ENCODE measurements at regions not wholly inside any gene's neighbourhood (a gene's known extent, or its start where the extent isn't known, plus 50 kb on each side); places are given as distances from the start of the nearest gene placed in this dataset.

- POLR2A ChIA-PET, result no interaction called here
Observed at GRCh38 chr5:18496041-18496440, 861.8 kb downstream of the TAF11L14 start.

GRCh38 chr5:18497089-18497488 is 862.8 kb downstream of the TAF11L14 start:
- no peaks in the 10 kb centered on the region for H3K27me3 Mint-ChIP-seq
- H3K9me3 Mint-ChIP-seq, result peaks cover 6 to 25% (median 14%) of the 10 kb centered on the region in 3 donors
- H3K36me3 Mint-ChIP-seq, result no peaks in the 10 kb centered on the region
- H3K4me3 Mint-ChIP-seq, result no peak overlapping the region
- no peak for ATAC-seq (replicated peaks in 1 of 4)
- no peaks in the 10 kb centered on the region for H3K4me1 ChIP-seq (ENCODE audit: control insufficient read depth in 1 of 2, extremely low read depth in 1 of 2, insufficient read depth in 2 of 2, low read length in 2 of 2)
- no peak overlapping the region for H3K27ac ChIP-seq (ENCODE audit: low read length)
- no peaks in the 10 kb centered on the region for H3K4me1 Mint-ChIP-seq
- DNase-seq, result no peak
- H3K27me3 ChIP-seq (replicated peaks in 1 of 2; ENCODE audit: control insufficient read depth in 2 of 2, extremely low read depth in 1 of 2, insufficient read depth in 2 of 2, low read length in 1 of 2), result no peaks in the 10 kb centered on the region
- no peak overlapping the region for H3K4me3 ChIP-seq (ENCODE audit: control insufficient read depth in 1 of 2, extremely low read depth in 1 of 2, low read length in 1 of 2)
- ChIA-PET POLR2A (no interaction called here), CTCF (no interaction called here)
- no peak overlapping the region for H3K27ac Mint-ChIP-seq
- peaks cover 2% of the 10 kb centered on the region for H3K9me3 ChIP-seq
- no peaks in the 10 kb centered on the region for H3K36me3 ChIP-seq (ENCODE audit: control insufficient read depth in 2 of 2, extremely low read depth in 1 of 2, insufficient read depth in 1 of 2, low read length in 1 of 2)
- WGBS (ENCODE audit: insufficient coverage), result no CpG with 5 or more reads among the region's 2 CpGs

More at GRCh38 chr5:18496041-18496440, 861.8 kb downstream of the TAF11L14 start:
- Mint-ChIP-seq H3K36me3 (no peaks in the 10 kb centered on the region), H3K27ac (no peak overlapping the region), H3K4me1 (no peaks in the 10 kb centered on the region), H3K4me3 (no peak overlapping the region), H3K9me3 (peaks cover 12 to 25% (median 14%) of the 10 kb centered on the region in 3 donors), H3K27me3 (no peaks in the 10 kb centered on the region)
- ATAC-seq (replicated peaks in 1 of 4) (no peak), DNase-seq (no peak)
- Histone ChIP-seq H3K4me3 (ENCODE audit: control insufficient read depth in 1 of 2, extremely low read depth in 1 of 2, low read length in 1 of 2) (no peak overlapping the region), H3K9me3 (peaks cover 2% of the 10 kb centered on the region), H3K4me1 (ENCODE audit: control insufficient read depth in 1 of 2, extremely low read depth in 1 of 2, insufficient read depth in 2 of 2, low read length in 2 of 2) (no peaks in the 10 kb centered on the region), H3K27ac (ENCODE audit: low read length) (no peak overlapping the region), H3K27me3 (replicated peaks in 1 of 2; ENCODE audit: control insufficient read depth in 2 of 2, extremely low read depth in 1 of 2, insufficient read depth in 2 of 2, low read length in 1 of 2) (no peaks in the 10 kb centered on the region), H3K36me3 (ENCODE audit: control insufficient read depth in 2 of 2, extremely low read depth in 1 of 2, insufficient read depth in 1 of 2, low read length in 1 of 2) (no peaks in the 10 kb centered on the region)
- CTCF ChIA-PET, result no interaction called here

GRCh38 chr5:18503797-18504328 is 869.6 kb downstream of the TAF11L14 start:
- Mint-ChIP-seq H3K27ac (no peak overlapping the region), H3K27me3 (no peaks in the 10 kb centered on the region)
- no CpG with 5 or more reads among the region's 4 CpGs for WGBS (ENCODE audit: insufficient coverage)

GRCh38 chr5:18507114-18507513 is 872.9 kb downstream of the TAF11L14 start:
- ATAC-seq (replicated peaks in 1 of 4) (no peak), DNase-seq (no peak)
- no peaks in the 10 kb centered on the region for H3K36me3 ChIP-seq (ENCODE audit: control insufficient read depth in 2 of 2, extremely low read depth in 1 of 2, insufficient read depth in 1 of 2, low read length in 1 of 2)
- POLR2A ChIA-PET, result interaction anchor here in 1 of 2 donors (0.6 kb wide), 1 partner anchor 772 kb away, joined by 3 read pairs; no protein-coding TSS in a partner anchor
- no peaks in the 10 kb centered on the region for H3K4me1 ChIP-seq (ENCODE audit: control insufficient read depth in 1 of 2, extremely low read depth in 1 of 2, insufficient read depth in 2 of 2, low read length in 2 of 2)
- H3K27me3 Mint-ChIP-seq, result no peaks in the 10 kb centered on the region
- no peaks in the 10 kb centered on the region for H3K36me3 Mint-ChIP-seq
- no peak overlapping the region for H3K27ac Mint-ChIP-seq
- no peaks in the 10 kb centered on the region for H3K27me3 ChIP-seq (replicated peaks in 1 of 2; ENCODE audit: control insufficient read depth in 2 of 2, extremely low read depth in 1 of 2, insufficient read depth in 2 of 2, low read length in 1 of 2)
- H3K4me3 Mint-ChIP-seq, result no peak overlapping the region
- CTCF ChIA-PET, result no interaction called here
- H3K4me3 ChIP-seq (ENCODE audit: control insufficient read depth in 1 of 2, extremely low read depth in 1 of 2, low read length in 1 of 2), result no peak overlapping the region
- WGBS (ENCODE audit: insufficient coverage), result no CpG with 5 or more reads among the region's 1 CpG
- no peak overlapping the region for H3K27ac ChIP-seq (ENCODE audit: low read length)
- no peaks in the 10 kb centered on the region for H3K9me3 ChIP-seq
- H3K4me1 Mint-ChIP-seq, result no peaks in the 10 kb centered on the region
- peaks cover 4 to 14% (median 5%) of the 10 kb centered on the region in 3 donors for H3K9me3 Mint-ChIP-seq

More at GRCh38 chr5:18503797-18504328, 869.6 kb downstream of the TAF11L14 start:
- no peaks in the 10 kb centered on the region for H3K4me1 ChIP-seq (ENCODE audit: control insufficient read depth in 1 of 2, extremely low read depth in 1 of 2, insufficient read depth in 2 of 2, low read length in 2 of 2)
- DNase-seq, result no peak
- H3K27me3 ChIP-seq (replicated peaks in 1 of 2; ENCODE audit: control insufficient read depth in 2 of 2, extremely low read depth in 1 of 2, insufficient read depth in 2 of 2, low read length in 1 of 2), result no peaks in the 10 kb centered on the region
- ATAC-seq (replicated peaks in 1 of 4), result no peak
- ChIA-PET CTCF (no interaction called here), POLR2A (no interaction called here)
- no peaks in the 10 kb centered on the region for H3K4me1 Mint-ChIP-seq
- no peak overlapping the region for H3K4me3 Mint-ChIP-seq
- H3K27ac ChIP-seq (ENCODE audit: low read length), result no peak overlapping the region
- no peaks in the 10 kb centered on the region for H3K36me3 Mint-ChIP-seq
- H3K9me3 ChIP-seq, result no peaks in the 10 kb centered on the region
- no peaks in the 10 kb centered on the region for H3K36me3 ChIP-seq (ENCODE audit: control insufficient read depth in 2 of 2, extremely low read depth in 1 of 2, insufficient read depth in 1 of 2, low read length in 1 of 2)
- no peak overlapping the region for H3K4me3 ChIP-seq (ENCODE audit: control insufficient read depth in 1 of 2, extremely low read depth in 1 of 2, low read length in 1 of 2)
- peaks cover 4 to 8% (median 5%) of the 10 kb centered on the region in 3 donors for H3K9me3 Mint-ChIP-seq

GRCh38 chr5:18517641-18518380 is 883.6 kb downstream of the TAF11L14 start:
- Histone ChIP-seq H3K9me3 (peaks cover 2% of the 10 kb centered on the region), H3K36me3 (ENCODE audit: control insufficient read depth in 2 of 2, extremely low read depth in 1 of 2, insufficient read depth in 1 of 2, low read length in 1 of 2) (no peaks in the 10 kb centered on the region), H3K27ac (ENCODE audit: low read length) (no peak overlapping the region), H3K27me3 (replicated peaks in 1 of 2; ENCODE audit: control insufficient read depth in 2 of 2, extremely low read depth in 1 of 2, insufficient read depth in 2 of 2, low read length in 1 of 2) (no peaks in the 10 kb centered on the region), H3K4me1 (ENCODE audit: control insufficient read depth in 1 of 2, extremely low read depth in 1 of 2, insufficient read depth in 2 of 2, low read length in 2 of 2) (no peaks in the 10 kb centered on the region), H3K4me3 (ENCODE audit: control insufficient read depth in 1 of 2, extremely low read depth in 1 of 2, low read length in 1 of 2) (no peak overlapping the region)
- Mint-ChIP-seq H3K4me3 (no peak overlapping the region), H3K4me1 (no peaks in the 10 kb centered on the region), H3K9me3 (peaks cover 13 to 22% (median 20%) of the 10 kb centered on the region in 3 donors), H3K27ac (no peak overlapping the region), H3K27me3 (no peaks in the 10 kb centered on the region), H3K36me3 (no peaks in the 10 kb centered on the region)
- no CpG with 5 or more reads among the region's 6 CpGs for WGBS (ENCODE audit: insufficient coverage)
- POLR2A ChIA-PET, result no interaction called here
- ATAC-seq (replicated peaks in 1 of 4) (no peak), DNase-seq (no peak)
- CTCF ChIA-PET, result no interaction called here

- ChIA-PET POLR2A (no interaction called here), CTCF (no interaction called here)
- WGBS (ENCODE audit: insufficient coverage), result no CpG with 5 or more reads among the region's 2 CpGs
- Histone ChIP-seq H3K9me3 (peaks cover 2% of the 10 kb centered on the region), H3K27ac (ENCODE audit: low read length) (no peak overlapping the region), H3K27me3 (replicated peaks in 1 of 2; ENCODE audit: control insufficient read depth in 2 of 2, extremely low read depth in 1 of 2, insufficient read depth in 2 of 2, low read length in 1 of 2) (no peaks in the 10 kb centered on the region), H3K4me1 (ENCODE audit: control insufficient read depth in 1 of 2, extremely low read depth in 1 of 2, insufficient read depth in 2 of 2, low read length in 2 of 2) (no peaks in the 10 kb centered on the region), H3K36me3 (ENCODE audit: control insufficient read depth in 2 of 2, extremely low read depth in 1 of 2, insufficient read depth in 1 of 2, low read length in 1 of 2) (no peaks in the 10 kb centered on the region), H3K4me3 (ENCODE audit: control insufficient read depth in 1 of 2, extremely low read depth in 1 of 2, low read length in 1 of 2) (no peak overlapping the region)
- no peak overlapping the region for H3K4me3 Mint-ChIP-seq
- DNase-seq (no peak), ATAC-seq (replicated peaks in 1 of 4) (no peak)
- H3K27me3 Mint-ChIP-seq, result no peaks in the 10 kb centered on the region
- no peaks in the 10 kb centered on the region for H3K36me3 Mint-ChIP-seq
- no peaks in the 10 kb centered on the region for H3K4me1 Mint-ChIP-seq
- H3K27ac Mint-ChIP-seq, result no peak overlapping the region
- peaks cover 13 to 18% (median 14%) of the 10 kb centered on the region in 3 donors for H3K9me3 Mint-ChIP-seq
Observed at GRCh38 chr5:18523380-18523779, 889.1 kb downstream of the TAF11L14 start.

Measured in T-cell (primary cell).